ENCODE measurements at regions not wholly inside any gene's neighbourhood (a gene's known extent, or its start where the extent isn't known, plus 50 kb on each side); places are given as distances from the start of the nearest gene placed in this dataset.

GRCh38 chr4:43898836-43899235 lies 549.8 kb downstream of the KCTD8 start:
- Histone ChIP-seq H2AFZ (ENCODE audit: low read length) (no peak overlapping the region), H3K4me1 (ENCODE audit: insufficient read depth, low read length, poor library complexity, severe bottlenecking) (no peaks in the 10 kb centered on the region), H3K9me3 (ENCODE audit: low read length) (no peaks in the 10 kb centered on the region), H3K27ac (ENCODE audit: low read depth, low read length, poor library complexity, severe bottlenecking) (no peak overlapping the region), H3K4me3 (ENCODE audit: low read depth, low read length, poor library complexity, severe bottlenecking) (no peak overlapping the region), H3K9me2 (ENCODE audit: insufficient read depth, low read length) (no peaks in the 10 kb centered on the region), H3K4me2 (ENCODE audit: low read length) (no peak overlapping the region), H3K36me3 (ENCODE audit: insufficient read depth, low read length) (no peaks in the 10 kb centered on the region), H3K79me2 (ENCODE audit: insufficient read depth, low read depth, low read length) (no peaks in the 10 kb centered on the region), H4K20me1 (ENCODE audit: insufficient read depth, low read length) (no peaks in the 10 kb centered on the region)
- POLR2A ChIA-PET: no interaction called here
- BruUV-seq (replicated peaks): no TSS peak
- CTCF ChIA-PET (ENCODE audit: unreplicated experiment): no interaction called here
- intact Hi-C loops (cut with micrococcal nuclease; ENCODE audit: unreplicated experiment): no loop called here
- no peak for DNase-seq (ENCODE audit: low spot score)
- TF ChIP-seq, protein P1, sequence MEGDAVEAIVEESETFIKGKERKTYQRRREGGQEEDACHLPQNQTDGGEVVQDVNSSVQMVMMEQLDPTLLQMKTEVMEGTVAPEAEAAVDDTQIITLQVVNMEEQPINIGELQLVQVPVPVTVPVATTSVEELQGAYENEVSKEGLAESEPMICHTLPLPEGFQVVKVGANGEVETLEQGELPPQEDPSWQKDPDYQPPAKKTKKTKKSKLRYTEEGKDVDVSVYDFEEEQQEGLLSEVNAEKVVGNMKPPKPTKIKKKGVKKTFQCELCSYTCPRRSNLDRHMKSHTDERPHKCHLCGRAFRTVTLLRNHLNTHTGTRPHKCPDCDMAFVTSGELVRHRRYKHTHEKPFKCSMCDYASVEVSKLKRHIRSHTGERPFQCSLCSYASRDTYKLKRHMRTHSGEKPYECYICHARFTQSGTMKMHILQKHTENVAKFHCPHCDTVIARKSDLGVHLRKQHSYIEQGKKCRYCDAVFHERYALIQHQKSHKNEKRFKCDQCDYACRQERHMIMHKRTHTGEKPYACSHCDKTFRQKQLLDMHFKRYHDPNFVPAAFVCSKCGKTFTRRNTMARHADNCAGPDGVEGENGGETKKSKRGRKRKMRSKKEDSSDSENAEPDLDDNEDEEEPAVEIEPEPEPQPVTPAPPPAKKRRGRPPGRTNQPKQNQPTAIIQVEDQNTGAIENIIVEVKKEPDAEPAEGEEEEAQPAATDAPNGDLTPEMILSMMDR (conservative IDR thresholded peaks at IDR 0.05; ENCODE audit: low read length): no peak
- no peak for TF ChIP-seq EZH2phosphoT487 (IDR thresholded peaks at IDR 0.05; ENCODE audit: borderline replicate concordance, low read depth, low read length)

GRCh38 chr4:43903456-43903855 lies 545.2 kb downstream of the KCTD8 start:
- BruUV-seq (replicated peaks): no TSS peak
- Histone ChIP-seq H4K20me1 (ENCODE audit: insufficient read depth, low read length) (no peaks in the 10 kb centered on the region), H3K4me1 (ENCODE audit: insufficient read depth, low read length, poor library complexity, severe bottlenecking) (no peaks in the 10 kb centered on the region), H3K4me3 (ENCODE audit: low read depth, low read length, poor library complexity, severe bottlenecking) (no peak overlapping the region), H3K9me2 (ENCODE audit: insufficient read depth, low read length) (no peaks in the 10 kb centered on the region), H3K27ac (ENCODE audit: low read depth, low read length, poor library complexity, severe bottlenecking) (no peak overlapping the region), H3K4me2 (ENCODE audit: low read length) (no peak overlapping the region), H3K36me3 (ENCODE audit: insufficient read depth, low read length) (no peaks in the 10 kb centered on the region), H3K79me2 (ENCODE audit: insufficient read depth, low read depth, low read length) (no peaks in the 10 kb centered on the region), H2AFZ (ENCODE audit: low read length) (no peak overlapping the region), H3K9me3 (ENCODE audit: low read length) (no peaks in the 10 kb centered on the region)
- ChIA-PET POLR2A (no interaction called here), CTCF (ENCODE audit: unreplicated experiment) (no interaction called here)
- TF ChIP-seq EZH2phosphoT487 (IDR thresholded peaks at IDR 0.05; ENCODE audit: borderline replicate concordance, low read depth, low read length): no peak
- TF ChIP-seq, protein P1 (conservative IDR thresholded peaks at IDR 0.05; ENCODE audit: low read length): no peak
- DNase-seq (ENCODE audit: low spot score): no peak
- intact Hi-C loops (cut with micrococcal nuclease; ENCODE audit: unreplicated experiment): no loop called here

DNA sequence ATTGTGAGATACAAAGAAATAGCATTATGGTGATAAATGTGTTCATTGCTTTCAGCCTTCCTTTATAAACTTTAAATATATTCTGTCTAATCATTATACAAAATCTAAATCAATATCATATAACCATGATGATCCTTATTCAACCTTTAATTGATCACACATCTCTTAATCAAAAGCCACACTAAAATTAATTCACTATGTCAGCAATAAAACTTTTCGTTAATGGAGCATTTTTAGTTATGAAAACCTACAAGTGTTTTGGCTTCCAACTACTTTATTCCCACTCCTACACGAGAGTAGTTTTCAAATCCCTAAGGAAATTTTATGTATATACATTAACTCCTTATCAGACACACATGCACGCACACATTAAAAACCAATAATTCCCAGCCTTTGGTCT lies 530.2 kb downstream of the KCTD8 start:
- H3K4me1 ChIP-seq (ENCODE audit: insufficient read depth, low read length, poor library complexity, severe bottlenecking): no peaks in the 10 kb centered on the region
- no peak overlapping the region for H3K27ac ChIP-seq (ENCODE audit: low read depth, low read length, poor library complexity, severe bottlenecking)
- ChIA-PET CTCF (ENCODE audit: unreplicated experiment) (no interaction called here), POLR2A (interaction anchor here (0.6 kb wide), 1 partner anchor 93 kb away, joined by 3 read pairs; no protein-coding TSS in a partner anchor)
- no peaks in the 10 kb centered on the region for H3K36me3 ChIP-seq (ENCODE audit: insufficient read depth, low read length)
- intact Hi-C loops (cut with micrococcal nuclease; ENCODE audit: unreplicated experiment): no loop called here
- H3K9me2 ChIP-seq (ENCODE audit: insufficient read depth, low read length): no peaks in the 10 kb centered on the region
- no peak overlapping the region for H3K4me3 ChIP-seq (ENCODE audit: low read depth, low read length, poor library complexity, severe bottlenecking)
- BruUV-seq (replicated peaks): no TSS peak
- DNase-seq (ENCODE audit: low spot score): no peak
- no peaks in the 10 kb centered on the region for H3K79me2 ChIP-seq (ENCODE audit: insufficient read depth, low read depth, low read length)
- TF ChIP-seq, protein P1 (conservative IDR thresholded peaks at IDR 0.05; ENCODE audit: low read length): no peak
- TF ChIP-seq EZH2phosphoT487 (IDR thresholded peaks at IDR 0.05; ENCODE audit: borderline replicate concordance, low read depth, low read length): no peak
- no peaks in the 10 kb centered on the region for H3K9me3 ChIP-seq (ENCODE audit: low read length)
- no peak overlapping the region for H2AFZ ChIP-seq (ENCODE audit: low read length)
- H3K4me2 ChIP-seq (ENCODE audit: low read length): no peak overlapping the region
- no peaks in the 10 kb centered on the region for H4K20me1 ChIP-seq (ENCODE audit: insufficient read depth, low read length)
